GM19395 (cell line): ENCODE measurements at regions not wholly inside any gene's neighbourhood (a gene's known extent, or its start where the extent isn't known, plus 50 kb on each side); places are given as distances from the start of the nearest gene placed in this dataset.

Experiments used
- ATAC-seq: cut with Tn5 transposase; IDR thresholded peaks from one replicate; pipeline ENCODE4 v1.9.1; 2021; ENCODE audit warnings: mild to moderate bottlenecking, moderate library complexity; ENCODE audit not compliant: unreplicated experiment

GRCh38 chr13:74449811-74450524 is 315.8 kb upstream of the KLF12 start:
- ATAC-seq, result no peak

DNA sequence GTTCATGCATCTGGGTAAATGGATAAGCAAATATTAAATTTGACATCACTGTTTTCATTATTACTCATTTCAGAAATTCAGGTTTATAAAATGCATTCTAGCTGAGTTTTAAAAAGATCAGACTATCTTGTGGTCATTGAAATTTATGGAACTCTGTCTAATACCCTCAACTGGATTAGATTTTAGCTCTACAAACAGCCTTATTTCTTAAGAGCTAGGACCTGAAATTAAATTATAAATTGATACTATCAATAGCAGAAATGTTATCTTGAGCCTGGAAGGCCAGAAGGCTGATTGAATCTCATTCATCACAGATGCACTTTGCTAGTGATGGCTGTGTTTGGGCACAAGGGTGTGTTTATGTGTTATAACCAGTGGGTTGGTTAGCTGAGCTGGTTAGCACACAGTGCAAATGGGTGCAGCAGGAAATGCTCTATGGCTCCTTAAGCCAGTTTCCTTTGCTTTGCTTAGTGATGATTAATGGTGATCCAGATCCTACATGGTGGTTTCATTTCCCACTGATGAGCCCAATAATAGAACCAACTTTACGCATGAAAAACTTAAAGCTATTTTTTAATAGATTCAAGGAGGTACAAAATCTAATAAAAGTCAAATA is 310.8 kb upstream of the KLF12 start:
- ATAC-seq, result no peak

DNA sequence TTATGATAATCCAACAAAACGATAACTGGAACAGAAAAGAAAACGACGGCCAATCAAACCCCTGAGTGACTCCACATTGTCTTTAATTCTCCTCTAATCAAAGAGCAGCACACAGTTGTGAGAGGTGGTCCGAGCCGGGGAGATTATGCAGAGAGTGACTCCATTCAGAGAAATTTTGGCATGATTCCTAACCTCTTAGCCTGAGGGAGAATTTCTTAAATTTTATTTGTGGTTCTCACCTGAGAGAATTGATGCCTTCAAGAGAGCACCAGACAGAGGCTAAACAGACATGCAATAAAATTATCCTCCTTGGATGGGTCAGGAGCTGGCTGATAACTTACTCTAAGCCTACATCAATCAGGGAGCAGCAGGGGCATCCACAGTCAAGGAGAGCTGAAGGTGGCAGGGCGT is 310.0 kb upstream of the KLF12 start:
- ATAC-seq, result no peak

- no peak for ATAC-seq
Measured at GRCh38 chr13:74443631-74444030, 309.4 kb upstream of the KLF12 start.

DNA sequence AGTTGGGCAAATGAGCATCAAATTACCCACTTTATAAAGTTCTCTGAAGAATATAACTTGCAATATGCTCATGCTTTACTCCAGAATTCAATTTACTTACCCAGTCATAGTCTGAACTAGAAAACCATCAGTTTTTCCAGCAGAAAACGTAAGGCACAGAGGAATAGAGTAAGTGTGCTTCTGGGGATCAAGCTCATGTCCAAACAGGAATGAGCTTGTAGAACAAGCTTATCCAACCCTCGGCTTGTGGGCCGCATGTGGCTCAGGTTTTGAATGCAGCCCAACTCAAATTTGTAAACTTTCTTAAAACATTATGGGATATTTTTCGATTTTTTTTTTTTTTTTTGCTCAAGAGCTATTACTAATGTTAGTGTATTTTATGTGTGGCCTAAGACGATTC is 308.5 kb upstream of the KLF12 start:
- ATAC-seq, result no peak

GRCh38 chr13:74438901-74439300 is 304.7 kb upstream of the KLF12 start:
- ATAC-seq, result no peak

DNA sequence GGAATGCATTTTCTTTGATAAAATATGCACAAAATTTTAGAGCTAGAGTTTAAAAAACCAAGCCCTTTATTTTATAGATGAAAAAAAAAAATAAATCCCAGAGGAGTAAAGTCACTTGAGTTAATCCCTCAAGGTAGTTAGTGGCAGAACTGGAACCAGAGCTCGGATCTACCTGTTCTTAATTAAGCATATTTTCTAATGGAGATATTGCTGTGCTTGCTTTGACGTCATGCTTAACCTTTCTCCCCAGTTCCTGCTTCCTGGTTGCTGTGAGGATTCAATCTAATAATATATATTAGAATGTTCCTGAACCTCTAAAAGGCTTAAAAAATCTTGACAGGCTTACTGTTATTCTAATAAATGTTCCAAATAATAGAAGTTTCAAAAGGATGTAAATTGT is 300.6 kb upstream of the KLF12 start:
- ATAC-seq, result no peak

DNA sequence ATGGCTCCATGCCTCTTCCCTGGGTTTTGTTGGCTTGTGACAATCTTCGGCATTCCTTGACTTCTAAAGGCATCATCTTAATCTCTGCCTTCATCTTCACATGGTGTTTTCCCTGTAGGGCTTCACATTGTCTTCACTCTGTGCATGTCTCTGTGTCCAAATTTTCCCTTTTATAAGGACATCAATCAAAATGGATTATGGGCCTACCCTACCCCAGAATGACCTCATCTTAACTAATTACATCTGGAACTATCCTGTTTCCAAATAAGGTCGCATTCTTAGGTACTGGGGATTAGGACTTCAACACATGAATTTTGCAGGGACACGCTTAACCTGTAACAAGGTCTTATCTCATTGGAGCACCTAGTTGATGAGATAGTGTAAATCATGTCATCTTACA is 290.3 kb upstream of the KLF12 start:
- ATAC-seq, result no peak

GRCh38 chr13:74423434-74423833 is 289.2 kb upstream of the KLF12 start:
- ATAC-seq, result no peak

DNA sequence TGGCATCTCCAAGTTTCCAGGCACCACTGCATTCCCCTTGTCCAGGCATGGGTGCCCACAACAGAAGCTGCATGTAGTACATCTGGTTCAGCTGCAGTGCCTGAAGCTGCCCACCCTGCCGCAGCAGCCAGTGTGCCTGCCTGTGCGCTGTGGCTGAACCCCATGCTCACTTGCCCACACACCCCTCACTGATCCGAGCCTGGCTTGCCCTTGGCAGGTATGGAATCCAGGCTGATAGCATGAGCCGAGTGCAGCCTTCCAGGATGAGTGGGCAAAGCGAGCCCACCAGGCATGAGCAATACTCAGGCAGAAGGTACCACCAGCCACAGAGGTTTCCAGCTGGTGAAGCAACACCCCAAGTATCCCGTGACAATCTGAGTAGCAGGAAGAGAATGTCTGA is 280.3 kb upstream of the KLF12 start:
- ATAC-seq, result no peak

- no peak for ATAC-seq
Measured at GRCh38 chr13:74413482-74413881, 279.3 kb upstream of the KLF12 start.

DNA sequence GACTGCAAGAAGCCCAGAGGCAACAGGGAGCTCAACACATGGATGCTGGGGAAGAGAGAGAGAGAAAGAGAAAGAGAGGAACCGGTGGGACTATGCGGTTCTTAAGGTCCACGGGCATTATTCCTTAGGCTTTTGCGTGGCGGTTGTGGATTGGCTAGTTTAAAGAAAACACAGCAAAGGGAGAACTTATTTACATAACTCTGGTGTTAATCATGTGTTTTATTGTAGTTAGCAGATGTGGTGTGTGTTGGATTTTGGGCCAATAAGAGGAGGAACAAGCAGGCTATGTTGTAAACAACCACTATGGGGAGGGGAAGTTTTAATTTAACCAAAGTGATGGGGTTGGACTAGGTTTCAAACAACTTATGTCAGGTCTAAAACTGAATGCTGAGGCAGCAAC is 275.3 kb upstream of the KLF12 start:
- no peak for ATAC-seq

GRCh38 chr13:74406420-74406819 is 272.2 kb upstream of the KLF12 start:
- no peak for ATAC-seq

- ATAC-seq, result no peak
Measured at GRCh38 chr13:74398599-74398998, 264.4 kb upstream of the KLF12 start.

- no peak for ATAC-seq
Measured at GRCh38 chr13:74389056-74389455, 254.9 kb upstream of the KLF12 start.

DNA sequence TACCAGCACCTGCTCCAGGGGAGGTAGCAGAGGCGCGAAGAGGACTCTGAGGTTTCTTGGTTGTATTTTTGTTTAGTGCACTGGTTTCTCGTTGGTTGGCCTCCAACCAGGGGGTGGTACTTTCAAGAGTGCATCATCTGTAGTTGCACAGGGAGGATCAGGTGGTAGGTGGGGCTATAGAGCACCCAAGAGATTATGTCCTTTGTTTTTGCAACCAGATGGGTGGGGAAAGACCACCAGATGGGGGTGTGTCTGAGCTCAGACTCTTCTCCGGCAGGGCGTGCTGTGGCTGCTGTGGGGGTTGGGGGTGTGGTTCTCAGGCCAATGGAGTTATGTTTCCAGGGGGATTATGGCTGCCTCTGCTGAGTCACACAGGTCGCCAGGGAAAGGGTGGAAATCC is 254.4 kb upstream of the KLF12 start:
- no peak for ATAC-seq

- no peak for ATAC-seq
Measured at GRCh38 chr13:74372511-74372910, 238.3 kb upstream of the KLF12 start.

DNA sequence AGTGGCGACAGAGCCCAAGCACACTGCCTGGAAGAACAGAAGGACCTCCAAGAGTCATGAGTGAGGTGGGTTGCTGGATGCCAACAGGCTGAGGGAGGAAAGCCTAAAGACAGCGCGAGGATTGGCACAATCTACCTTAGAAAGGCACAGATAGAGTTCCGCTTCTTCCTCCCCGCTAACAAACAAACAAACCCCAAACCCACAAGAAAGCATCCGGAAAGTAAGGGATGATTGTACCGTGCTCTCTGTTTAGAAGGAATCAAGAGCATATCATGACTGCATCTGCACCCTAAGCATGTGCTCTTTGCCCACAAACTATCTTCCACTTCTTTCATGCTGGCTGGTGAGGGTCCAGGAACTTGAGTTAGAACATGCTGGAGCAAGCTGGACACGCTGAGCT is 233.0 kb upstream of the KLF12 start:
- ATAC-seq, result no peak

GRCh38 chr13:74361274-74361673 is 227.1 kb upstream of the KLF12 start:
- no peak for ATAC-seq

GRCh38 chr13:74346960-74347359 is 212.8 kb upstream of the KLF12 start:
- ATAC-seq, result no peak

- no peak for ATAC-seq
Measured at GRCh38 chr13:74338341-74338740, 204.1 kb upstream of the KLF12 start.

DNA sequence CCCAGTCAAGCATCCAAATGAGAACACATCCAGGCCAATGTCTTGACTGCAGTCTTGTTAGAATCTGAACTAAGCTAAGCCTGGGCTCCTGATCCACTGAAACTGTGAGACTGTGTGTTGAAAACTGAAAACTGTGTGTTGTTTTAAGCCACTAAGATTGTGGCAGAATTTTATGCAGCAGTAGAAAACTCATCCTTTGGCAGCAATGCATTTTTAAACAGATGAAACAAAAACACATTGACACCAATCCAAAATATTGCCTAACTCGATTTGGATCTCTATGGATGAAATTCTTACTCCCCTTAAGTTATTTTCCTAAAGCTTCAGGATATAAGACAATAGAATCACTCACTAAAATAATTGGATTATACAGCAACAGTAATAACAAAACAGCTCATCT is 202.3 kb upstream of the KLF12 start:
- ATAC-seq, result no peak

DNA sequence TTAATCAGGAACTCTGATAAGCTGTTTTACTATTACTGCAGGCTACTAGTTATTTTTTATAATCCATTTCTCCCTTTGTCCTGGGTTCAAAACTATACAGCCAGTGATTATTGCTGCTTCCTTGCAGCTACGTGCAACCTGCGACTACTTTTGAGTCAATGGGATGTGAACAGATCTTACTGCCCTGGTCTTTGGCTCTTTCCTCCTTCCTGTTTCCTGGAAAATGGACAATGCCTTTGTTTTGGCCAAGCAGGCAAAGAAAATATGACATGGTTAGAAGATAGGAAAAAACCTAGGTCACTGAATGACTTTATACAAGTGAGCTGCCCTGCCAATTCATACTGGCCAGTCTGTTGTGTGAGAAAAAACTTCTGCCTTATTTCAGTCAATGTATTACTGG is 201.2 kb upstream of the KLF12 start:
- no peak for ATAC-seq
